Endothelial cell (in vitro differentiated cells): ENCODE measurements at regions not wholly inside any gene's neighbourhood (a gene's known extent, or its start where the extent isn't known, plus 50 kb on each side); places are given as distances from the start of the nearest gene placed in this dataset.

Source experiments
- DNase-seq: peaks from one replicate; pipeline ENCODE4 v3.0.0; 2021; ENCODE audit warnings: low spot score
- H3K27ac Mint-ChIP-seq: one replicate; pipeline ENCODE4 v1.8.0; 2021; ENCODE audit warnings: mixed read lengths, inconsistent platforms; ENCODE audit not compliant: unreplicated experiment
- H3K27me3 Mint-ChIP-seq: one replicate; pipeline ENCODE4 v1.8.0; 2021; ENCODE audit warnings: mild to moderate bottlenecking, moderate library complexity, mixed read lengths, inconsistent platforms; ENCODE audit not compliant: unreplicated experiment
- H3K36me3 Mint-ChIP-seq: one replicate; pipeline ENCODE4 v1.8.0; 2021; ENCODE audit warnings: mild to moderate bottlenecking, low read depth, mixed read lengths, inconsistent platforms; ENCODE audit not compliant: unreplicated experiment
- H3K4me1 Mint-ChIP-seq: one replicate; pipeline ENCODE4 v1.8.0; 2021; ENCODE audit warnings: mild to moderate bottlenecking, mixed read lengths, inconsistent platforms; ENCODE audit not compliant: unreplicated experiment
- H3K4me3 Mint-ChIP-seq: one replicate; pipeline ENCODE4 v1.8.0; 2021; ENCODE audit warnings: mild to moderate bottlenecking, mixed read lengths, inconsistent platforms; ENCODE audit not compliant: unreplicated experiment
- H3K9me3 Mint-ChIP-seq: one replicate; pipeline ENCODE4 v1.8.0; 2021; ENCODE audit warnings: mixed read lengths, inconsistent platforms; ENCODE audit not compliant: unreplicated experiment
- CTCF ChIP-seq: fragments of 200-600 bp; sonication (generic); IDR thresholded peaks from one replicate; pipeline ENCODE4 v1.5.0; 2021; ENCODE audit warnings: antibody characterized with exemption; ENCODE audit not compliant: unreplicated experiment

GRCh38 chr1:239856924-239857323 is 234.8 kb upstream of the FMN2 start:
- Mint-ChIP-seq H3K27ac (no peak overlapping the region), H3K27me3 (no peaks in the 10 kb centered on the region)
- no peak for TF ChIP-seq CTCF

DNA sequence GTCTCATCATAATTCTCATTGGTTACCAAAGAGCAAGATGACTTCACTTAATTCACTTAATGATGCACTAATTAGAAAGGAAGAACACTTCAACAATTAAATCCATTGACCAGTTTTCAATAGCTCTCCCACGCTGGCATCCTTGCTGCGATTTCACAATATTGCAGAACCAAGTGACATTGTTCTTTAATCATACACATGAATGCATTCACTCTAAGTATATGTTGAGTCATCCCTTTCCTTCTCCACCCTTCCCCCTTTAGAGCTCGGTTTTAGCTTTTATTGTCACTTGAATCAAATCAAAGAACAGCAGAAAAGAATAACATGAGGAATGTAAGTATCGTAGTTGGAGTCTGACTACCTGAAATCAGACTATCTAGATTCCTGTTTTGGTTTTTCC is 233.6 kb upstream of the FMN2 start:
- Mint-ChIP-seq H3K9me3 (no peaks in the 10 kb centered on the region), H3K27ac (no peak overlapping the region), H3K4me1 (peaks cover 7% of the 10 kb centered on the region), H3K27me3 (no peaks in the 10 kb centered on the region), H3K4me3 (no peak overlapping the region), H3K36me3 (peaks cover 9% of the 10 kb centered on the region)
- no peak for TF ChIP-seq CTCF
- DNase-seq, result no peak

More at GRCh38 chr1:239856924-239857323, 234.8 kb upstream of the FMN2 start:
- H3K4me1 Mint-ChIP-seq, result peaks cover 7% of the 10 kb centered on the region
- H3K9me3 Mint-ChIP-seq, result no peaks in the 10 kb centered on the region
- no peak overlapping the region for H3K4me3 Mint-ChIP-seq
- DNase-seq, result no peak
- peaks cover 9% of the 10 kb centered on the region for H3K36me3 Mint-ChIP-seq

- Mint-ChIP-seq H3K27ac (no peak overlapping the region), H3K27me3 (no peaks in the 10 kb centered on the region), H3K4me1 (peaks cover 7% of the 10 kb centered on the region), H3K9me3 (no peaks in the 10 kb centered on the region), H3K36me3 (peaks cover 12% of the 10 kb centered on the region), H3K4me3 (no peak overlapping the region)
- no peak for DNase-seq
- no peak for TF ChIP-seq CTCF
Observed at GRCh38 chr1:239858529-239858928, 233.2 kb upstream of the FMN2 start.

GRCh38 chr1:239861985-239862384 is 229.7 kb upstream of the FMN2 start:
- H3K27ac Mint-ChIP-seq, result no peak overlapping the region
- H3K9me3 Mint-ChIP-seq, result no peaks in the 10 kb centered on the region
- DNase-seq, result no peak
- H3K4me1 Mint-ChIP-seq, result peaks cover 7% of the 10 kb centered on the region
- H3K4me3 Mint-ChIP-seq, result no peak overlapping the region
- H3K27me3 Mint-ChIP-seq, result peaks cover 3% of the 10 kb centered on the region
- no peak for TF ChIP-seq CTCF
- peaks cover 9% of the 10 kb centered on the region for H3K36me3 Mint-ChIP-seq

GRCh38 chr1:239868058-239868832 is 223.4 kb upstream of the FMN2 start:
- H3K9me3 Mint-ChIP-seq, result no peaks in the 10 kb centered on the region
- H3K27me3 Mint-ChIP-seq, result peaks cover 3% of the 10 kb centered on the region
- H3K36me3 Mint-ChIP-seq, result peaks cover 13% of the 10 kb centered on the region
- peaks cover 23% of the 10 kb centered on the region for H3K4me1 Mint-ChIP-seq
- DNase-seq, result no peak
- no peak overlapping the region for H3K4me3 Mint-ChIP-seq
- no peak overlapping the region for H3K27ac Mint-ChIP-seq
- no peak for TF ChIP-seq CTCF
